Glutamatergic neuron (in vitro differentiated cells): ENCODE measurements at regions not wholly inside any gene's neighbourhood (a gene's known extent, or its start where the extent isn't known, plus 50 kb on each side); places are given as distances from the start of the nearest gene placed in this dataset.

ENCODE experiments used
- DNase-seq: peaks from one replicate; pipeline ENCODE4 v3.0.0; 2022
- H3K27ac Mint-ChIP-seq: one replicate; pipeline ENCODE4 v1.8.0; 2020; ENCODE audit warnings: mild to moderate bottlenecking, mixed read lengths, inconsistent platforms; ENCODE audit not compliant: unreplicated experiment
- H3K27me3 Mint-ChIP-seq: one replicate; pipeline ENCODE4 v1.8.0; 2020; ENCODE audit warnings: mild to moderate bottlenecking, moderate library complexity, mixed read lengths, inconsistent platforms; ENCODE audit not compliant: unreplicated experiment
- H3K36me3 Mint-ChIP-seq: one replicate; pipeline ENCODE4 v1.8.0; 2020; ENCODE audit warnings: mild to moderate bottlenecking, mixed read lengths, inconsistent platforms; ENCODE audit not compliant: unreplicated experiment
- H3K4me1 Mint-ChIP-seq: one replicate; pipeline ENCODE4 v1.8.0; 2020; ENCODE audit warnings: mild to moderate bottlenecking, low read depth, mixed read lengths, inconsistent platforms; ENCODE audit not compliant: unreplicated experiment
- H3K4me3 Mint-ChIP-seq: one replicate; pipeline ENCODE4 v1.8.0; 2020; ENCODE audit warnings: mild to moderate bottlenecking, mixed read lengths, inconsistent platforms; ENCODE audit not compliant: unreplicated experiment
- H3K9me3 Mint-ChIP-seq: one replicate; pipeline ENCODE4 v1.8.0; 2020; ENCODE audit warnings: mild to moderate bottlenecking, moderate library complexity, mixed read lengths, inconsistent platforms; ENCODE audit not compliant: unreplicated experiment
- TF ChIP-seq, protein P1 (sequence below): fragments of 200-600 bp; sonication (generic); IDR thresholded peaks from one replicate; pipeline ENCODE4 v1.5.0; 2021; ENCODE audit not compliant: partially characterized antibody, unreplicated experiment

DNA sequence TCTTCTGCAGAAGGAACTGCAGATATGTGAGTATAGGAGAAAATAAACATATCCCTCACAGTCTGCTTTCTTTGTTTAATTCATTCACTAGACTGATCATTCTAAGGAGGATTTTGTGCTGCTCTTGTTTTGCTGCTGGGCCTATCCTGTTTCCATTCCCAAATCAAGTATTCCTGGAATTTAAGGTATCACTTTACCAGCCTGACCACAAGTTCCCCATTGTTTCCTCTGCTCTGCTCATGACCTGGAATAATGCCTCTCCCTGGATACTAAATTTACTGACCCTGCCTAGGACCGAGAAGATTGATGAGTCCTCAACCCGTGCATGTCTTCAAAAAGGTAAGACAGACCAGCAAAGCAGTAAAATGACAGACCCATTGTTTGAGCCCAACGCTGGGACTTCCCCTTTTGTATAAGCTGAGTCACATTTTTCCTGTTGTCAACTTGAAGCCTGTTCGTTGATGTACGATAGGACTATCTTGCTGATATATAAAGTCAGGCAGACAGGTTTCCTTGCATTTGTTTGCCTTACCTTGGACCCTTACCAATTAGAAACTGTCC lies 85.5 kb upstream of the TET2 start:
- TF ChIP-seq, protein P1, sequence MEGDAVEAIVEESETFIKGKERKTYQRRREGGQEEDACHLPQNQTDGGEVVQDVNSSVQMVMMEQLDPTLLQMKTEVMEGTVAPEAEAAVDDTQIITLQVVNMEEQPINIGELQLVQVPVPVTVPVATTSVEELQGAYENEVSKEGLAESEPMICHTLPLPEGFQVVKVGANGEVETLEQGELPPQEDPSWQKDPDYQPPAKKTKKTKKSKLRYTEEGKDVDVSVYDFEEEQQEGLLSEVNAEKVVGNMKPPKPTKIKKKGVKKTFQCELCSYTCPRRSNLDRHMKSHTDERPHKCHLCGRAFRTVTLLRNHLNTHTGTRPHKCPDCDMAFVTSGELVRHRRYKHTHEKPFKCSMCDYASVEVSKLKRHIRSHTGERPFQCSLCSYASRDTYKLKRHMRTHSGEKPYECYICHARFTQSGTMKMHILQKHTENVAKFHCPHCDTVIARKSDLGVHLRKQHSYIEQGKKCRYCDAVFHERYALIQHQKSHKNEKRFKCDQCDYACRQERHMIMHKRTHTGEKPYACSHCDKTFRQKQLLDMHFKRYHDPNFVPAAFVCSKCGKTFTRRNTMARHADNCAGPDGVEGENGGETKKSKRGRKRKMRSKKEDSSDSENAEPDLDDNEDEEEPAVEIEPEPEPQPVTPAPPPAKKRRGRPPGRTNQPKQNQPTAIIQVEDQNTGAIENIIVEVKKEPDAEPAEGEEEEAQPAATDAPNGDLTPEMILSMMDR, result no peak
- Mint-ChIP-seq H3K27me3 (no peaks in the 10 kb centered on the region), H3K9me3 (peaks cover 1% of the 10 kb centered on the region), H3K36me3 (no peaks in the 10 kb centered on the region), H3K27ac (no peak overlapping the region), H3K4me1 (no peaks in the 10 kb centered on the region), H3K4me3 (no peak overlapping the region)
- DNase-seq, result no peak

DNA sequence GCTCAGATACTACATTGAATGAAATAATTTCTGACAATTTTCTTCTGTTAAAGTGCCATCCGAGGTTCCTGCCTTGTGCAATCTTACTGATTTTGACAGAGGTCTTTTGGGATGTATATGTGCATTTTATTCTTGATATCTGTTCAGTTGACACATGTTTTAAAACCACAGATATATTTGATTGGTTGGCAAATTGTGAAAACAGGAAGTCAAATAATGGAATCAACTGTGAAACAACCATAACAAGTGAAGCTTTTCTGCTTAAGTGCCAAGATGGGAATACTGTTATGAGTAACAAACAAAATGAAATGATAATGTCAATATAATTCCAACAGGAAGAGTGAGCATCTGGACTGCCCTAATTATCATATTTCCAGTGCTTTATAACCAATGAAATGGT lies 84.9 kb upstream of the TET2 start:
- no peaks in the 10 kb centered on the region for H3K4me1 Mint-ChIP-seq
- no peaks in the 10 kb centered on the region for H3K27me3 Mint-ChIP-seq
- H3K36me3 Mint-ChIP-seq, result no peaks in the 10 kb centered on the region
- H3K27ac Mint-ChIP-seq, result no peak overlapping the region
- peaks cover 1% of the 10 kb centered on the region for H3K9me3 Mint-ChIP-seq
- TF ChIP-seq, protein P1, result no peak
- DNase-seq, result no peak
- H3K4me3 Mint-ChIP-seq, result no peak overlapping the region

GRCh38 chr4:105066401-105066800 lies 80.3 kb upstream of the TET2 start:
- Mint-ChIP-seq H3K4me3 (no peak overlapping the region), H3K9me3 (no peaks in the 10 kb centered on the region), H3K4me1 (no peaks in the 10 kb centered on the region), H3K27ac (no peak overlapping the region), H3K36me3 (no peaks in the 10 kb centered on the region), H3K27me3 (no peaks in the 10 kb centered on the region)
- TF ChIP-seq, protein P1, result no peak
- DNase-seq, result no peak

DNA sequence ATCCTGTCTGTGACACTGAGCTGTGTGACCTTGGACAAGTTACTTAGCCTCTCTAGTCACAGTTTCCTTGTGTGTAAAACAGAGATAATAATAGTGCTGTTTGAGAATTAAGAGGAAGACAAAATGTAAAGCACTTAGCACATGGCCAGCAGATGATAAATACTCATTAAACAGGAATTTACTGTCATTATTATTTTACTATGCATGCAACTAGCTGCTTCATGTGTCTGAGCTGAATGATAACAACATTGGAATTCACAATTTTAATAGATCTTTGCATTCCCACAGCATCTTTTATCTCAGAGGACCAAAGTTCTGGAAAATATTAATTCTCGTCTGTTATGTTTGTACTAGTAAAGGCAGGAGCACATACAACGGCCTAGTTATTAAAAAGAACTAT lies 79.2 kb upstream of the TET2 start:
- TF ChIP-seq, protein P1, result no peak
- H3K9me3 Mint-ChIP-seq, result no peaks in the 10 kb centered on the region
- no peaks in the 10 kb centered on the region for H3K4me1 Mint-ChIP-seq
- H3K27ac Mint-ChIP-seq, result no peak overlapping the region
- H3K4me3 Mint-ChIP-seq, result no peak overlapping the region
- no peaks in the 10 kb centered on the region for H3K27me3 Mint-ChIP-seq
- no peak for DNase-seq
- H3K36me3 Mint-ChIP-seq, result no peaks in the 10 kb centered on the region

DNA sequence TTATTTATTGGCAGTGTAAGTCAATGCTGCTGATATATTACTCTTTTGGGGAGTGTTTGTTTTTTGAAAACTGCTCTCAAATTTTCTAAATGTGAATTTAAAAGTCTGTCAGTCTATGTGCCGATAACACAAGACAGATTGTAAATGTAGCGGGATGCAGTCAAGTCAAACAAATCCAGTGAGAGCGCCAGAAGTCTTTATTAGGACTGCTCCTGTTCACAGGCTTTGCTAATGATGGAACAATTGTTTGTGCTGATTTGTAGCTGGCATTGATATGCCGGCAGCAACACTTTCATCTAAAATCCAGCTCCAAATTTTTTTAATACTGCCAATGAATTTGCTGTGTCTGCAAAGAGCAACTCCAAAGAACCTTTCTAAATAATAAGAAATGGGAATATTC lies 78.7 kb upstream of the TET2 start:
- Mint-ChIP-seq H3K27me3 (no peaks in the 10 kb centered on the region), H3K36me3 (no peaks in the 10 kb centered on the region), H3K4me1 (no peaks in the 10 kb centered on the region), H3K9me3 (no peaks in the 10 kb centered on the region), H3K27ac (no peak overlapping the region), H3K4me3 (no peak overlapping the region)
- DNase-seq, result no peak
- TF ChIP-seq, protein P1, result no peak
